ENCODE measurements at regions not wholly inside any gene's neighbourhood (a gene's known extent, or its start where the extent isn't known, plus 50 kb on each side); places are given as distances from the start of the nearest gene placed in this dataset.

- no peak for DNase-seq (ENCODE audit: low spot score)
- FAIRE-seq = no peak
These were observed 62.0 kb upstream of the IGFBP3 start for GRCh38 chr7:45982907-45983719.

DNA sequence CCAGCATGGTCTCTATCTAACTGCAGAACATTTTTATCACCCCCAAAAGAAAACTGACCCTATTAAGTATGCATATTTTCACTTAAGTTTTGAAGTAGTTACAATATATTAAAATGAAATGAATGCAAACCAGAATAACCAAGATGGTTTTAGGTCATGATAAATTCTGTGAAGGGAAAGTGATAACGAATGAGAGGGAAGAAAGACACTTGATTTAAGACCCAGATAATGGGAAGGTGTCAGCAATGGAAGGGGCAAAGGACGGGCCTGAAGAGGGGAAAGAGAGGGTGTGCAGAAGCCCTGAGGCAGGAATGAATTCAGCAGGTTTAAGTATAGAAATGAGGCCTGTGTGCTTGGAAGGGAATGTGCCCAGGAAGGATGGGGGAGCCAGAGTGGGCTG, 61.1 kb upstream of the IGFBP3 start:
- FAIRE-seq (no peak), DNase-seq (ENCODE audit: low spot score) (no peak)

DNA sequence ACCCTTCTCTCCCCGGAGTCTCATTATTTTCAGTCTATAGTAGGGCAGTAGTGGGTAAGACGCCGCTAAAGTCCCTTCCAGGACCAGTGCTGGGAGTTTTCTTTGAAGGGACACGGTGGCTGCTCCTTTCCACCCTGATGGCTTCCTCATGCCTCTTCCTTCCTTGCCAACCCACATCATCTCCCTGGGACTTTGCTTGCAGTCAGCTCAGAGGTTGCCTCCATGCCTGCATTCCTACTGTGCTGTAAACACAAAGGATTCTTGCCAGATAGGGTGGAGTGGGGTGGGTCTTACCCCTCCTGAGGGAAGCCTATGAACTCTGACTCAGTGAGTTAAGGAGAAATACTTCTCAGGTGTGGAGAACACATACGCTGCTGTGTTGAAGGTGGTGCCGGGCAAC, 59.9 kb upstream of the IGFBP3 start:
- DNase-seq (ENCODE audit: low spot score) (no peak), FAIRE-seq (no peak)

- FAIRE-seq (no peak), DNase-seq (ENCODE audit: low spot score) (no peak)
These were observed 59.3 kb upstream of the IGFBP3 start for GRCh38 chr7:45980181-45980905.

DNA sequence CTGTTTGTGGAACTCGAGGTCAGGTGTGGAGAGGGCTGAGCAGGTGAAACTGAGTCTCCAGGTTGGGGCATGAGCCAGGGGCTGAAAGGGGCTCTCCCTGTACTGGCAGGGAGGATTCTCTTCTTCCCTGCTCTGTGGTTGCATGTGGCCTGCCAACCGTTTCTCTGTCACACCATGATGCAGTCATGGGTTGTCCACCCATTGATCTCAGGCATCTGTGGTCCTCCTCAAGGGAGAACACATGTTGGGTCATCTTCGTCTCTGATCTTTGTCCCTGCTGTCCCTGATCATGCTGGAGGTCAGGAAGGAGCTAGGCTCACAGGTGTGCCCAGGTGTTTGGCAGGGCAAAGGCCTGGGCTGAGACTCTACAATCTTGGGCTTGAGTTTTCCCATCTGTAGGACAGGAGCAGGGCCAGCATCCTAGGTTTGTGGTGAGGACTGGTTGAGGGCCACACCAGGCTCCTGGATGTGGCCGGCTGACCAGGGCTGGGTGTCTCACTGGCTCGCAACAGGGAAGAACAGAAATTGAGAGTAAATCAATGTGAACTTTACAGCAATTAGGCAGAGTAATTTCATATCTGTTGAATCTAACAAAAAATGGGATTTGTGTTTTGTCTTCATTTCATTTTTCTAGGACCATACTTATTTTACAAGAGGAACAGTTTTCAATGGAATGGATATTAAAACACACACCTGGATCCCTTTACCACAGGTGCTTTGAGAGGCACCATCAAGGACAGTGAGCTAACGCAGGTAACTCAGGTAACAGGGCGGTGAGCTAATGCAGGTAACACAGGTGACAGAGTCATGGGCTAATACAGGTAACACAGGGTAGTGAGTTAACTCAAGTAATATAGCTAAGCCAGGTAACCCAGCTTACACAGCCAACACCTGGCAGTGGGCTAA, 58.5 kb upstream of the IGFBP3 start:
- DNase-seq (ENCODE audit: low spot score) = no peak
- no peak for FAIRE-seq

GRCh38 chr7:45978731-45979211, 57.7 kb upstream of the IGFBP3 start:
- peak; percentile 16 for DNase-seq (ENCODE audit: low spot score)
- FAIRE-seq = no peak

DNA sequence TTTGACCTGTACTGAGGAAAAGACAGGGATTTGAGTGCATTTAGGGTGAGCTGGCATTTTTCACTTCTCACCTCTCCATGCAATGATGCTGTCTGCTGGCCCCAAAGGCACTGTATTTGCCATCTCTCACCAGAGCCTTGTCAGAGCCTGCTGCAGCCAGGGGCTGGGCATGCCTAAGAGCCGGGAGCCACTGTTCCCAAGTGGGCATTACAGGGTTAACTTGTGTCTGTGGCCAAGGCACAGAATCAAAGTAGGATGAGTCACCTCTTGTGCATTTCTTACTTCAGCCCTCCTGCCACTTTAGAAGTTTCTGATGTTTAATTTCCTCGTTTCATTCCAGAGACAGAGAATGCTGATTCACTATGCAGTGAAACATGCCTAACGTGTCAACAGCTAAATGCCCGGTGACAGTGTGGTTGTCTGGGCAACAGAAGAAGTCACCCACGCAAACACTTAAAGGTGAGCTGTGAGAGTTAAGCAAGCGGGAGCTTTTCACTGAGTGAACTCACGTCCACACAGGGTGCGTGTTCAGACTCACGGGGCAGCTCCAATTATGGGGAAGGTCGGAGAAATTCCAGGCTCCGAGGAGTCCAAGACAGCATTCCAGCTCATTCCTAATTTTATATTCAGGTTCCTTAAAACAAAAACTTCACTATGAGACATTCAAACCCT, 57.1 kb upstream of the IGFBP3 start:
- DNase-seq (ENCODE audit: low spot score) (peak; percentile 100), FAIRE-seq (peak; percentile 99)

DNA sequence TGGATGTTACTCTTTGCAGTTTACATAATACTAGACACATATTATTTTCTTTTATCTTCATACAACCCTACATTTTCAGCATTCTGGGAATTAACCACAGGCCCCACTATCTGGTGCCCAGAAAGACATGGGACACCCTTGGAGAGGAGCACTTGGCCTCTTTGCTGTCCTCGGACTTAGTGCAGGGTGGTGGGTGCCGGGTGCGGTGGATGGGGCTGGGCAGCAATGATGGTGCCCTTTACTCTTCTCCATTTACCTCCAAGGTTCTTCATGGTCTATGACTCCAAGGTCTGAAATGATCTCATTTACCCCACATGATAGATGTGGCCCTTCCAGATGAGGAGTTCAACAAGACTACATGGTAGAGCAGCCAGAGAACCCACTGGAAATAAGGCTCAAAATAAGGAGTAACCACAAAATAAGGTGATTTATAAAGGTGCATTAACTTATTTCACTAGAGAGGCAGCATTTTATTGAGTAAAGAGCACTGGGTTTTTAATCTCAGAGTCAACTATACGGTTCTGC, 56.2 kb upstream of the IGFBP3 start:
- DNase-seq (ENCODE audit: low spot score) (peak; percentile 29), FAIRE-seq (peak; percentile 38)

DNA sequence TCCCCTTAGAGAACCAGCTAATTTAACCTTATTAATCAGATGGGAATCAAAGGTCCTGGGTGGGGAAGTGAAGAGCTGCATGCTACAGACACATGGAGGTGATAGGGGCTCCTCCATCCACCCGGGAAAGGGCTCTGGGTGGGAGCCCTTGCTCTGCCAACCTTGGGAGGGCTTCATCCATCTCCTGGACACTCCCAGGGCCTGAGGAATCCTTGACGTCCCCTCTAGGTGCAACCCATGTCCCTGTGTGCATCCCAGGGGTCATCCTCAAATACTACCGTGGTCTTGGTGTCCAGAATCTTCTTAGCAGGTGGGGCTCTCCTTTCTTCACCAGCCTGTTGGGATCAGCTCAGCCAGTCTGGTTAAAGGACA, 55.4 kb upstream of the IGFBP3 start:
- no peak for FAIRE-seq
- no peak for DNase-seq (ENCODE audit: low spot score)

GRCh38 chr7:45975847-45976484, 54.9 kb upstream of the IGFBP3 start:
- FAIRE-seq = no peak

DNA sequence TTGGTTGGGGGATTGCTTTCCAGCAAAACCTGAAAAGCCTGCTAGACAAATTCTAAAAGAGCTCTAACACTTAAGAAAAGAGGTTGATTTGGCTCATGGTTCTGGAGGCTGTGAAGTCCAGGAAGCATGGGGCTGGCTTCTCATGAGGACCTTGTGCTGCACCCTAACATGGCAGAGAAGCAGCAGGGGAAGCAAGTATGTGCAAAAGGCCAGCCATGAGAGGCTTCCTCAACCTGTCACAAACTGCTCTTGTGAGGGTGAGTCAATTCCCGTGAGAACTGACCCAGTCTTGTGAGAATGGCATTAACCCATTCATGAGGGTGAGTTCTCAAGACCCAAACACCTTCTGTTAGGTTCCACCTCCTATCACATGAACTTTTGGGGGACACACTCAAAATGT, 54.3 kb upstream of the IGFBP3 start:
- FAIRE-seq (no peak), DNase-seq (ENCODE audit: low spot score) (no peak)

More at GRCh38 chr7:45975847-45976484, 54.9 kb upstream of the IGFBP3 start:
- DNase-seq (ENCODE audit: low spot score) = no peak

- FAIRE-seq = no peak
- no peak for DNase-seq (ENCODE audit: low spot score)
These were observed 53.7 kb upstream of the IGFBP3 start for GRCh38 chr7:45974540-45975360.

- DNase-seq (ENCODE audit: low spot score) = no peak
- FAIRE-seq = no peak
These were observed 52.9 kb upstream of the IGFBP3 start for GRCh38 chr7:45973725-45974532.

GRCh38 chr7:45972629-45973312, 51.7 kb upstream of the IGFBP3 start:
- no peak for DNase-seq (ENCODE audit: low spot score)
- no peak for FAIRE-seq

DNA sequence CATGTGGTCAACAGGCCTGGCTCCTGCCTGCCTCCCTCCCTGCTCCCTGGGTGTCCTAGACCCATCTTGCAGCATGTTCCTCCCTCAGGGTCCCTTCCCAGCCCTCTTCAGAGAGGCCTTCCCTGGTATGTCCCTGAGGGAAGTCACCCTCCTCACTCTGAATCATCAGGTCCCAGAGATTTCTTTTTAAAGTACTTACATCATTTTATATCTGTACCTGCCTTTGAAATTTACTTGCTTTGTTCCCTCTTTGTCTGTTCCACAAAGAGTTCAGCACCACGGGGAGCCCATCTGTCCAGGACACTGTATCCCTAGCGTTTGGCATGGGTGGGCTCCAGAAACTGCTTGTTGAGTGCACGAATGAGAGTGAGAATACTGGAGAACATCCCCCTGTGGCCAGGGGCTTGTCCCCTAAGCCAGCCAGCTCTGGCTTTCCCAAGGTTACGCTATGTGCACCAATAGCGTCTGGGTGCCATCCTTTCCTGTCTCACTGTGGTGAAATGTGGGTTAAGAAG, 50.6 kb upstream of the IGFBP3 start:
- DNase-seq (ENCODE audit: low spot score) = no peak
- FAIRE-seq = no peak

DNA sequence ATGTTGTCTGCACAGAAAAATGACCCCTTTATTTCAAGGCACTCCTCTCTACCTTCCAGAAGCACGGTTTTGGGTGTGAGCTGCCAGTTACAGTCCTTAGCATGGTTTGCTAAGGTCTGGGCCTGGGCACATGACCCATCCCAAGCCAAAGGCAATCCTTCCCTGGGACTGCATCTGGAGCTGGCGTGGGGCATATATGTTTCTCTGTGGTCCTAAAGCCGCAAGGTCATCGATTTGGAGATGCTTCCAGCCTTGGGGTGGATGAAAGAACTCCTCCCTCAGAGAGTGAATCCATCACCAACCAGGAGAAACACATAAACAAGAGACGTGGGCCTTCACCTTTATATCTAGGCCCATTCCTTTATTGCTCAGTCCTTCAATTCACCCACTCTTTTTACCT, 50.1 kb upstream of the IGFBP3 start:
- FAIRE-seq (no peak), DNase-seq (ENCODE audit: low spot score) (no peak)
